Neural crest cell (in vitro differentiated cells): ENCODE measurements at regions not wholly inside any gene's neighbourhood (a gene's known extent, or its start where the extent isn't known, plus 50 kb on each side); places are given as distances from the start of the nearest gene placed in this dataset.

ENCODE experiments used
- DNase-seq: peaks from one replicate; pipeline ENCODE4 v3.0.0; 2021; ENCODE audit warnings: low read depth, mixed read lengths, low spot score
- H3K27ac Mint-ChIP-seq: one replicate; pipeline ENCODE4 v1.8.0; 2021; ENCODE audit warnings: mild to moderate bottlenecking, mixed read lengths; ENCODE audit not compliant: unreplicated experiment
- H3K27me3 Mint-ChIP-seq: 2 replicates; pipeline ENCODE4 v1.8.0; 2021; ENCODE audit warnings: low read depth, mild to moderate bottlenecking, mixed read lengths
- H3K36me3 Mint-ChIP-seq: 2 replicates; pipeline ENCODE4 v1.8.0; 2021; ENCODE audit warnings: low read depth, mild to moderate bottlenecking, mixed read lengths
- H3K4me1 Mint-ChIP-seq: 2 replicates; pipeline ENCODE4 v1.8.0; 2021; ENCODE audit warnings: mixed read lengths
- H3K4me3 Mint-ChIP-seq: one replicate; pipeline ENCODE4 v1.8.0; 2021; ENCODE audit warnings: mild to moderate bottlenecking, mixed read lengths
- H3K9me3 Mint-ChIP-seq: 2 replicates; pipeline ENCODE4 v1.8.0; 2021; ENCODE audit warnings: mixed read lengths
- CTCF ChIP-seq: fragments of 200-600 bp; sonication (generic); conservative IDR thresholded peaks from 2 replicates; pipeline ENCODE4 v1.5.0; 2021; ENCODE audit warnings: antibody characterized with exemption, mild to moderate bottlenecking

GRCh38 chr7:138342990-138343389 lies 117.1 kb upstream of the TRIM24 start:
- Mint-ChIP-seq H3K4me3 (no peak overlapping the region), H3K36me3 (peaks cover 52% of the 10 kb centered on the region)

GRCh38 chr7:138345567-138345966 lies 114.5 kb upstream of the TRIM24 start:
- H3K9me3 Mint-ChIP-seq, result peaks cover 28% of the 10 kb centered on the region
- peaks cover 37% of the 10 kb centered on the region for H3K36me3 Mint-ChIP-seq
- H3K4me3 Mint-ChIP-seq, result no peak overlapping the region
- no peak overlapping the region for H3K27ac Mint-ChIP-seq
- no peaks in the 10 kb centered on the region for H3K27me3 Mint-ChIP-seq
- no peaks in the 10 kb centered on the region for H3K4me1 Mint-ChIP-seq
- TF ChIP-seq CTCF, result no peak
- DNase-seq, result no peak

More at GRCh38 chr7:138342990-138343389, 117.1 kb upstream of the TRIM24 start:
- H3K27ac Mint-ChIP-seq, result no peak overlapping the region
- no peaks in the 10 kb centered on the region for H3K4me1 Mint-ChIP-seq
- no peak for DNase-seq
- peaks cover 40% of the 10 kb centered on the region for H3K9me3 Mint-ChIP-seq
- no peak for TF ChIP-seq CTCF
- no peaks in the 10 kb centered on the region for H3K27me3 Mint-ChIP-seq

- DNase-seq, result no peak
- Mint-ChIP-seq H3K27ac (peak overlapping the region; percentile 35), H3K4me1 (no peaks in the 10 kb centered on the region), H3K36me3 (peaks cover 33% of the 10 kb centered on the region), H3K9me3 (peaks cover 26% of the 10 kb centered on the region), H3K4me3 (no peak overlapping the region), H3K27me3 (no peaks in the 10 kb centered on the region)
- TF ChIP-seq CTCF, result no peak
Observed at GRCh38 chr7:138346975-138347374, 113.1 kb upstream of the TRIM24 start.

- no peaks in the 10 kb centered on the region for H3K4me1 Mint-ChIP-seq
- no peak overlapping the region for H3K27ac Mint-ChIP-seq
- peaks cover 22% of the 10 kb centered on the region for H3K36me3 Mint-ChIP-seq
- no peaks in the 10 kb centered on the region for H3K27me3 Mint-ChIP-seq
- peaks cover 17% of the 10 kb centered on the region for H3K9me3 Mint-ChIP-seq
- no peak for DNase-seq
- H3K4me3 Mint-ChIP-seq, result no peak overlapping the region
- no peak for TF ChIP-seq CTCF
Observed at GRCh38 chr7:138349841-138350700, 110.0 kb upstream of the TRIM24 start.

- Mint-ChIP-seq H3K4me1 (no peaks in the 10 kb centered on the region), H3K36me3 (peaks cover 18% of the 10 kb centered on the region)
Observed at GRCh38 chr7:138350701-138351357, 109.2 kb upstream of the TRIM24 start.

More at GRCh38 chr7:138350701-138351357, 109.2 kb upstream of the TRIM24 start:
- H3K27me3 Mint-ChIP-seq, result no peaks in the 10 kb centered on the region
- H3K27ac Mint-ChIP-seq, result no peak overlapping the region
- H3K4me3 Mint-ChIP-seq, result no peak overlapping the region
- H3K9me3 Mint-ChIP-seq, result peaks cover 15% of the 10 kb centered on the region
- DNase-seq, result no peak
- TF ChIP-seq CTCF, result no peak
